ENCODE measurements at regions not wholly inside any gene's neighbourhood (a gene's known extent, or its start where the extent isn't known, plus 50 kb on each side); places are given as distances from the start of the nearest gene placed in this dataset.

DNA sequence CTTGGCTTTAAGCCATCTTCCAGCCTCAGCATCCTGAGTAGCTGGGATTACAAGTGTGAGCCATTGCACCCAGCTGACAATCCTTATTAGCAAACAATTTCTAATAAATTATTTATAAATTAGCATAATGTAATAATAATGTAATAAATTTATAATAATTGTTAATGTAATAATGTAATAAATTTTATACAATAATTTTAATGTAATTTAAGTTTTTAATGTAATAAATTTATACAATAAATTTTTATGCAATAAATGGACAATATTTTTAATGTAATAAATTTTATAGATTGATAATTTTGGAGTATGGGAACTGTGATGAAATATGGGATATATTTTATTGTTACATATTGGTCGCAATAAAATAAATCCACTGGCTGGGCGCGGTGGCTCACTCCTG lies 1457.5 kb downstream of the KCNT2 start:
- no peak overlapping the region for H3K4me3 ChIP-seq (replicated peaks; ENCODE audit: low read depth, low read length)
- no peak for DNase-seq (ENCODE audit: low read depth)
- TF ChIP-seq, protein P1, sequence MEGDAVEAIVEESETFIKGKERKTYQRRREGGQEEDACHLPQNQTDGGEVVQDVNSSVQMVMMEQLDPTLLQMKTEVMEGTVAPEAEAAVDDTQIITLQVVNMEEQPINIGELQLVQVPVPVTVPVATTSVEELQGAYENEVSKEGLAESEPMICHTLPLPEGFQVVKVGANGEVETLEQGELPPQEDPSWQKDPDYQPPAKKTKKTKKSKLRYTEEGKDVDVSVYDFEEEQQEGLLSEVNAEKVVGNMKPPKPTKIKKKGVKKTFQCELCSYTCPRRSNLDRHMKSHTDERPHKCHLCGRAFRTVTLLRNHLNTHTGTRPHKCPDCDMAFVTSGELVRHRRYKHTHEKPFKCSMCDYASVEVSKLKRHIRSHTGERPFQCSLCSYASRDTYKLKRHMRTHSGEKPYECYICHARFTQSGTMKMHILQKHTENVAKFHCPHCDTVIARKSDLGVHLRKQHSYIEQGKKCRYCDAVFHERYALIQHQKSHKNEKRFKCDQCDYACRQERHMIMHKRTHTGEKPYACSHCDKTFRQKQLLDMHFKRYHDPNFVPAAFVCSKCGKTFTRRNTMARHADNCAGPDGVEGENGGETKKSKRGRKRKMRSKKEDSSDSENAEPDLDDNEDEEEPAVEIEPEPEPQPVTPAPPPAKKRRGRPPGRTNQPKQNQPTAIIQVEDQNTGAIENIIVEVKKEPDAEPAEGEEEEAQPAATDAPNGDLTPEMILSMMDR (IDR thresholded peaks at IDR 0.05; ENCODE audit: low read length, missing control alignments), result no peak

DNA sequence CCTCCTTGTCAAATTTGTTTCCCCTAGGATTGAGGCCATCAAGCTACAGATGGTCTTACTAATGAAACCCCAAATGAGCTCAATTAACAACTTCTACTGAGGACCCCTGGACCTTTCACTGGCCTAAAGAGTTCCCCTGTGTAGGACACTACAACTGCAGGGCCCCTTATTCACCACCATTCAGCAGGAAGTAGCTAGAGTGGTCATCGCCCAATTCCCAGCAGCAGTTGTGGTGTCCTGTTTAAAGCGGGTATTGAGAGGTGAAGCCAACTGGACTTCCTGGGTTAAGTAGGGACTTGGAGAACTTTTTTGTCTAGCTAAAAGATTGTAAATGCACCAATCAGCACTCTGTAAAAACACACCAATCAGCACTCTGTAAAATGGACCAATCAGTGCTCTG lies 1466.9 kb downstream of the KCNT2 start:
- H3K4me3 ChIP-seq (replicated peaks; ENCODE audit: low read depth, low read length), result no peak overlapping the region
- TF ChIP-seq, protein P1 (IDR thresholded peaks at IDR 0.05; ENCODE audit: low read length, missing control alignments), result no peak
- DNase-seq (ENCODE audit: low read depth), result no peak

DNA sequence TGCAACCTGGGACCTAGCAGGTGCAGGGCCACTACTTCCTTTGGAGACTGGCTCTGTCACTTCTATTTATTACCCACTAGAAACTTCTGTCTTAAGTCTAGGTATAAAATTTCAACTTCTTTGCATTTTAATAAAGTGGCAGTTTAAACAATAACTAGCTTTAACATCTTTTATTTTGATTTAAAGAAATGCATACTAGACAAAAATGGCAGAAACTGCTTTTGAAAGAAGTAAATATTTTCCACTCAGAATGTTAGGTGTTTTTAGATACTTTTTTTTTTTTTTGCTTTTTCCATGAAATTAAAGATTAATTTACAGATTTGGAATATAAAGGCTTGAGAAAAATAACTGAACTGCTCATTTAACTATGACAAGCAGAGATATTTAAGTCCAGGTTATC lies 1477.6 kb downstream of the KCNT2 start:
- TF ChIP-seq, protein P1 (IDR thresholded peaks at IDR 0.05; ENCODE audit: low read length, missing control alignments), result no peak
- H3K4me3 ChIP-seq (replicated peaks; ENCODE audit: low read depth, low read length), result no peak overlapping the region
- no peak for DNase-seq (ENCODE audit: low read depth)

DNA sequence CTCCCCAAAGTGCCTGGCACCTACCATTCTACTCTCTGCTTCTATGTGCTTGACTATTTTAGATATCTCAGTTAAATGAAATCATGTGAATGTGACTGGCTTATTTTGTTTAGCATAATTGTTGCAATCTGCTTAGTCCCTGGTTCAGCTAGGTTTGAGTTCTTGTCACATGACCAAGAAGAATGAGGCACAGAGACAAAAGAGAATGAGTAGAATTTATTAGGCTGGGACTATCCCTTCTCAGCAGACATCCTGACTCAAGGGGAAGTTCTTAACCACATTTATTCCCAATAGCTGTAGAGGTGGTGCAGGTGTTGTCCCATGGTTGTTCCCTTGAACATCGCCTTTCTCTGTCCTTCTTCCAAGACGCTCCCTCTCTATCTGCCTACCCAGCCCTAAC lies 1485.7 kb downstream of the KCNT2 start:
- no peak overlapping the region for H3K4me3 ChIP-seq (replicated peaks; ENCODE audit: low read depth, low read length)
- TF ChIP-seq, protein P1 (IDR thresholded peaks at IDR 0.05; ENCODE audit: low read length, missing control alignments), result no peak
- no peak for DNase-seq (ENCODE audit: low read depth)

DNA sequence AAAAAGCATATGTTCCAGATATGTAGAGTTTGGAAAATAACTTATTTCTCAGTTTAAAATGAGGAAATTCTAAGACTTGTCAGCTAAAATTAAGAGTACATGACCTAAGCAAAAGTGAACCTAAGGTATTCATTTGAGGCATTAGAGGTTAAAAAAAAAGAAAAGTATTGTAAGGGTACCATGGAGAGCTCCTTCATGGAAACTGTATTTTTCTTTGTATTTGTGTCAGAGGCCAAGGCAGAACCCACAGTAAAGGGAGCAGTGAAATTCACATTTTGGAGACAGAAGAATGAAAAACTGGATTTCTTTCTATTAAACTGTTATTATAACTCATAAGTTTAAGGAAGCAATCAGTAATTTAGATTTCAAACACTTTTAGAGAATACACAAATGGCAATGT lies 1494.8 kb downstream of the KCNT2 start:
- H3K4me3 ChIP-seq (replicated peaks; ENCODE audit: low read depth, low read length), result no peak overlapping the region
- TF ChIP-seq, protein P1 (IDR thresholded peaks at IDR 0.05; ENCODE audit: low read length, missing control alignments), result no peak
- DNase-seq (ENCODE audit: low read depth), result no peak

DNA sequence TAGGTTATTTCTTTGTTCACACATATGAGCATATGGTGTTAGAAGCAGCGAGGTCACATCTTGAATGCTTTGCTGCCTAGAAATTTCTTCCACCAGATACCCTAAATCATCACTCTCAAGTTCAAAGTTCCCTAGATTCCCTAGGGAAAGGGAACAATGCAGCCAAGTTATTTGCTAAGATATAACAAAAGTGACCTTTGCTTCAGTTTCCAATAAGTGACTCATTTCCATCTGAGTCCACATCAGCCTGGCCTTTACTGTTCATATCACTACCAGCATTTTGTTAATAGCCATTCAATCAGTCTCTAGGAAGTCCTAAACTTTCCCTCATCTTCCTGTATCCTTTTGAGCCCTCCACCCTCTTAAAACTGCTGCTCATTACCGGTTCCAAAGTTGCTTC lies 1502.5 kb downstream of the KCNT2 start:
- DNase-seq (ENCODE audit: low read depth), result no peak
- H3K4me3 ChIP-seq (replicated peaks; ENCODE audit: low read depth, low read length), result no peak overlapping the region
- TF ChIP-seq, protein P1 (IDR thresholded peaks at IDR 0.05; ENCODE audit: low read length, missing control alignments), result no peak

DNA sequence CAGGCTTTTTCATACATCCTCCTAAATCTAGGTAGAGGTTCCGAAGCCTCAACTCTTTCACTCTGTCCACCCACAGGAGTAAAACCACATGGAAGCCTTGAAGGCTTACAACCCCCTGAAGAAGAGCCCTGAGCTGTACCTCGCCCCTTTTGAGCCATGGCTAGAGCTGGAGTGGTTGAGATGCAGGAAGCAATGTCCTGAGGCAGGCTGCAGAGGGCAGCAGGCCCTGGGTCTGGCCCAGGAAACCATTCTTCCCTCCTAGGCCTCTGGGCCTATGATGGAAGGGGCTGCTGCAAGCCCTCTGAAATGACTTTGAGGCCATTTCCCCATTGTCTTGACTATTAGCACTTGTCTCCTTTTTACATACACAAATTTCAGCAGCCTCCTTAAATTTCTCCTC lies 1503.0 kb downstream of the KCNT2 start:
- DNase-seq (ENCODE audit: low read depth), result no peak
- TF ChIP-seq, protein P1 (IDR thresholded peaks at IDR 0.05; ENCODE audit: low read length, missing control alignments), result no peak
- no peak overlapping the region for H3K4me3 ChIP-seq (replicated peaks; ENCODE audit: low read depth, low read length)
